Kidney (tissue), 13 donors: ENCODE measurements at regions not wholly inside any gene's neighbourhood (a gene's known extent, or its start where the extent isn't known, plus 50 kb on each side); places are given as distances from the start of the nearest gene placed in this dataset.

Source experiments
- DNase-seq, 5 donors: peaks; one replicate each; pipeline ENCODE4 v3.0.0-alpha.2; 2013 to 2020
- FAIRE-seq: peaks from 2 replicates; lab custom pipeline; 2012; peaks lifted over from hg19 to GRCh38; lab: Jason Lieb, UNC
- H3K27ac ChIP-seq, 2 donors: one replicate each; pipeline ENCODE4 v1.7.0; 2013; ENCODE audit warnings: low read depth in 2 of 2, low read length in 2 of 2, inconsistent platforms in 1 of 2
- H3K27me3 ChIP-seq: one replicate; pipeline ENCODE4 v1.7.1; 2013; ENCODE audit warnings: low read length, inconsistent platforms; ENCODE audit not compliant: control insufficient read depth, insufficient read depth
- H3K36me3 ChIP-seq, 3 donors: one replicate each; pipeline versions ENCODE4 v1.7.0 to v1.7.1; 2013; ENCODE audit warnings: low read length in 3 of 3, control low read depth in 1 of 3, inconsistent platforms in 1 of 3; ENCODE audit not compliant: insufficient read depth in 3 of 3, control insufficient read depth in 2 of 3
- H3K4me1 ChIP-seq, 3 donors: one replicate each; pipeline versions ENCODE4 v1.7.0 to v1.7.1; 2013; ENCODE audit warnings: low read length in 3 of 3, inconsistent platforms in 1 of 3, low read depth in 1 of 3; ENCODE audit not compliant: control insufficient read depth in 2 of 3, insufficient read depth in 2 of 3
- H3K4me3 ChIP-seq, 3 donors: one replicate each; pipeline versions ENCODE4 v1.7.0 to v1.8.1; 2013; ENCODE audit warnings: low read length in 3 of 3, control low read depth in 1 of 3, inconsistent platforms in 1 of 3
- H3K9ac ChIP-seq, 3 donors: one replicate each; pipeline versions ENCODE4 v1.7.0 to v1.7.1; 2013; ENCODE audit warnings: low read length in 3 of 3, control low read depth in 1 of 3, inconsistent platforms in 1 of 3
- H3K9me3 ChIP-seq, 3 donors: one replicate each; pipeline versions ENCODE4 v1.7.0 to v1.7.1; 2013; ENCODE audit warnings: low read length in 3 of 3, control low read depth in 1 of 3, inconsistent platforms in 1 of 3; ENCODE audit not compliant: control insufficient read depth in 2 of 3, insufficient read depth in 1 of 3
- intact Hi-C: fragments of 100-400 bp; cut with DNase I; formaldehyde crosslinking; loops from one replicate; pipeline ENCODE4 v1.11.1; 2022
- TF ChIP-seq, protein P1 (sequence below): IDR thresholded peaks from 3 replicates; pipeline ENCODE4 v1.5.1; 2012; ENCODE audit warnings: mild to moderate bottlenecking, moderate library complexity, borderline replicate concordance; ENCODE audit not compliant: insufficient read depth; ENCODE audit errors: extremely low read depth
- donor health status: control.
- donor health status: control.
- donor health status: control.
- donor health status: control.
- donor health status: control.
- donor health status: DM: yes; HTN: yes; CAD: no.
- donor health status: Normal renal cell carcinoma (clear cell type).

DNA sequence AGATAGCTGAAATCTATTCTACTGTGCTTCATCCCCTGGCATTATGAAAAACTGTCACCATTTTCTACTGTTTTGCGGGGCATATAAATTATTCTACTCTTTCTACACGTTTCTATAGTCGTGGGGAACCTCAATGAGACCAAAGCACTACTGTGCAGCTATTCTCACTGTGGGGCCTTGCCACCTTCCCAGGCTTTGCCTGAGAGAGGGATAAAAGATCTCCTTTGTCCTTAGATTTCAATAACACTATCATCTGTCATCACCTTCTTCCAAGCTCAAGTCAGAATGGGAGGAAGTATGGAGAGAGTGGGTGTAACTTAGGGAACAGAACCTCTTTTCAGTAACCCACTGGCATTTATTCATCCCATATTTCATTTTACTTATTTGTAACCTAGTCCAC, 1462.1 kb upstream of the RAG2 start:
- Histone ChIP-seq H3K36me3 (no peaks in the 10 kb centered on the region), H3K9ac (no peak overlapping the region), H3K4me1 (no peaks in the 10 kb centered on the region), H3K4me3 (no peak overlapping the region), H3K27ac (no peak overlapping the region), H3K9me3 (no peaks in the 10 kb centered on the region), H3K27me3 (no peaks in the 10 kb centered on the region)
- intact Hi-C loops = no loop called here
- no peak for DNase-seq
- FAIRE-seq = no peak
- TF ChIP-seq, protein P1, sequence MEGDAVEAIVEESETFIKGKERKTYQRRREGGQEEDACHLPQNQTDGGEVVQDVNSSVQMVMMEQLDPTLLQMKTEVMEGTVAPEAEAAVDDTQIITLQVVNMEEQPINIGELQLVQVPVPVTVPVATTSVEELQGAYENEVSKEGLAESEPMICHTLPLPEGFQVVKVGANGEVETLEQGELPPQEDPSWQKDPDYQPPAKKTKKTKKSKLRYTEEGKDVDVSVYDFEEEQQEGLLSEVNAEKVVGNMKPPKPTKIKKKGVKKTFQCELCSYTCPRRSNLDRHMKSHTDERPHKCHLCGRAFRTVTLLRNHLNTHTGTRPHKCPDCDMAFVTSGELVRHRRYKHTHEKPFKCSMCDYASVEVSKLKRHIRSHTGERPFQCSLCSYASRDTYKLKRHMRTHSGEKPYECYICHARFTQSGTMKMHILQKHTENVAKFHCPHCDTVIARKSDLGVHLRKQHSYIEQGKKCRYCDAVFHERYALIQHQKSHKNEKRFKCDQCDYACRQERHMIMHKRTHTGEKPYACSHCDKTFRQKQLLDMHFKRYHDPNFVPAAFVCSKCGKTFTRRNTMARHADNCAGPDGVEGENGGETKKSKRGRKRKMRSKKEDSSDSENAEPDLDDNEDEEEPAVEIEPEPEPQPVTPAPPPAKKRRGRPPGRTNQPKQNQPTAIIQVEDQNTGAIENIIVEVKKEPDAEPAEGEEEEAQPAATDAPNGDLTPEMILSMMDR = no peak

DNA sequence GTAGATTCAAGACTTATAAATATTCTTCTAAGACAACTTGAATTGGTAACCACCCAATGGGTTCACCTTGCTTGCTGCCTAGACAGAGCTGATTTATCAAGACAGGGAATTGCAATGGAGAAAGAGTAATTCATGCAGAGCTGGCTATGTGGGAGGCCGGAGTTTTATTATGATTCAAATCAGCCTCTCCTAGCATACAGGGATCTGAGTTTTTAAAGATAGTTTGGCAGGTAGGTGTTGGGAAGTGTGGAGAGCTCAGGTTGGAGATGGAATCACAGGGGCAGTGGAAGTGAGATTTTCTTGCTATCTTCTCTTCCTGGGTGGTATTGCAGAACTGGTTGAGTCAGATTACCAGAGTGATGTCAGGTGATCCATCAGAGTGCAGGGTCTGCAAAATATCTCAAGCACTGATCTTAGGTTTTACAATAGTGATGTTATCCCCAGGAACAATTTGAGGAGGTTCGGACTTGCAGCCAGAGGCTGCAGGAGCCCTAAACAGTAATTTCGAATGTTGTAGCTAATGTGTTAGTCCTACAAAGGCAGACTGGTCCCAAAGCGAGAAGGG, 1448.6 kb upstream of the RAG2 start:
- Histone ChIP-seq H3K9ac (no peak overlapping the region), H3K27ac (no peak overlapping the region), H3K4me3 (no peak overlapping the region), H3K4me1 (no peaks in the 10 kb centered on the region), H3K9me3 (no peaks in the 10 kb centered on the region), H3K27me3 (no peaks in the 10 kb centered on the region), H3K36me3 (no peaks in the 10 kb centered on the region)
- TF ChIP-seq, protein P1 = no peak
- DNase-seq = no peak
- FAIRE-seq = no peak
- intact Hi-C loops = no loop called here

DNA sequence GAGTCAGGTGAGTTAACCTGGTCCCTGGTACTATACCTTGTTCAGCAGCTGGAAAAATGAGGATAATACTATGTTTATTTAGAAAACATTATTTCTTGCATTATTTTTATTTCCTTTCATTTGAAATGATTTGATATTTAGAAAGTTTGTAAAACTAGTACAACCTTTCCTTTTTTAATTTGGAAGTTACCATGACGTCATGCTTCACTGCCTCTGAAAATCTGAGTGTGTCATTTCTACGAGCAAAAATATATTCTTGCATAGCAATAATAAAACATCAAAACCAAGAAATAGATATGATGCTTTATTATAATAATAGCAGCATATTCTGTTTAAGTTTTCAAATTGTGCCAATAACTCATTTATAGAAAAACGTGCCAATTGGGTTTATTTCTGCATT, 1445.0 kb upstream of the RAG2 start:
- Histone ChIP-seq H3K9ac (no peak overlapping the region), H3K36me3 (no peaks in the 10 kb centered on the region), H3K4me1 (no peaks in the 10 kb centered on the region), H3K27ac (no peak overlapping the region), H3K4me3 (no peak overlapping the region), H3K9me3 (no peaks in the 10 kb centered on the region), H3K27me3 (no peaks in the 10 kb centered on the region)
- intact Hi-C loops = no loop called here
- FAIRE-seq (no peak), DNase-seq (no peak)
- TF ChIP-seq, protein P1 = no peak

DNA sequence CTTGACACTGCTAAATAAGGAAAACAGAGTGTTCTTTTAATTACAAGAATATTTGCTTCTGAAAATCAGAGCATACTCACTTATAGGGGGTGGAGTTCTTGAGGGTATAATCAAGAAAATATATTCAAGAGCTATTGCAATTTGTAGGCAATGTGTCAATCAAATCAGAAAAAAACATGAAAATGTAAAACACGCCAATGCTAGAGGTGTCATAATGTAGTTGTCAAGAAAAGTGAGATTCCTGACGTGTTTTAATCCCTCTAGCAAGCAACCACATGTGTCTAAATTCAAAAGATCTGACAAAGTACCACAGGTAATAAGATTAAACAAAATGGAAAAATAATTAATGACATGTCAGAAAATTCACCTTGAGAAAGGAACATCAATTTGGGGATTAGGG, 1440.7 kb upstream of the RAG2 start:
- Histone ChIP-seq H3K27me3 (no peaks in the 10 kb centered on the region), H3K27ac (no peak overlapping the region), H3K36me3 (no peaks in the 10 kb centered on the region), H3K4me1 (no peaks in the 10 kb centered on the region), H3K9me3 (no peaks in the 10 kb centered on the region), H3K4me3 (no peak overlapping the region), H3K9ac (no peak overlapping the region)
- DNase-seq (no peak), FAIRE-seq (no peak)
- TF ChIP-seq, protein P1 = no peak
- intact Hi-C loops = no loop called here
